Body of pancreas (tissue), 4 donors: ENCODE measurements at regions not wholly inside any gene's neighbourhood (a gene's known extent, or its start where the extent isn't known, plus 50 kb on each side); places are given as distances from the start of the nearest gene placed in this dataset.

ENCODE experiments used
- CTCF ChIP-seq, 7 experiments: fragments of 450-650 bp in 4 of 7; fragments of 200-600 bp in 3 of 7; sonication (generic) in 3 of 7; IDR thresholded peaks; one replicate each; pipeline ENCODE4 v1.5.1; 2016 to 2019; ENCODE audit warnings: antibody characterized with exemption in 7 of 7
- POLR2A ChIP-seq, 3 donors: fragments of 450-650 bp; IDR thresholded peaks; one replicate each; pipeline ENCODE4 v1.6.1; 2016; ENCODE audit warnings: antibody characterized with exemption in 3 of 3, mild to moderate bottlenecking in 2 of 3

DNA sequence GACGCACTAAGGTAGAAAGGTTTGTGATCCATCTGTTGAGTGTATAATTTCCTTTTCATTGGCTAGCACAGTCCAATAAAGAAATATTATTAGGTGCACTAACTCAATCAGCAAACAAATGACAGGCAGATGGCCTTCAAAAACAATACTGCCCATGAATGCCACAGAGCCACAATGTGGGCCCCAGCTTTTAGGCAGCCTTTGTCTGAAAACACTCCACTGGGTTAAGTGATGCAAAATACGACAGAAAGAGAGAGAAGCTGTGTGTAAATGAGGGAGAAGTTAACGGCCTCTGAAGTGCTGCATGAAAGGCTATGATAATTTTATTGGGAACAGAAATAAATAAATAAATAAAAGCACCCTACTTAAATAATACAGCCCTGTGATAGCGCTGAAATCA, 274.6 kb downstream of the NKX6-1 start:
- TF ChIP-seq CTCF (IDR thresholded peaks at IDR 0.05) (no peak), POLR2A (IDR thresholded peaks at IDR 0.05) (no peak)
